GM18511 (cell line): ENCODE measurements at regions not wholly inside any gene's neighbourhood (a gene's known extent, or its start where the extent isn't known, plus 50 kb on each side); places are given as distances from the start of the nearest gene placed in this dataset.

Source experiments
- ATAC-seq: cut with Tn5 transposase; IDR thresholded peaks from one replicate; pipeline ENCODE4 v1.9.1; 2021; ENCODE audit warnings: mild to moderate bottlenecking, moderate library complexity; ENCODE audit not compliant: unreplicated experiment

GRCh38 chr9:99513441-99514112 is 291.5 kb downstream of the SEC61B start:
- ATAC-seq = peak; percentile 69

GRCh38 chr9:99515093-99515492 is 293.0 kb downstream of the SEC61B start:
- peak; percentile 61 for ATAC-seq

GRCh38 chr9:99515895-99516656 is 294.0 kb downstream of the SEC61B start:
- ATAC-seq = no peak

- ATAC-seq = no peak
Observed at GRCh38 chr9:99516657-99517049, 294.6 kb downstream of the SEC61B start.

DNA sequence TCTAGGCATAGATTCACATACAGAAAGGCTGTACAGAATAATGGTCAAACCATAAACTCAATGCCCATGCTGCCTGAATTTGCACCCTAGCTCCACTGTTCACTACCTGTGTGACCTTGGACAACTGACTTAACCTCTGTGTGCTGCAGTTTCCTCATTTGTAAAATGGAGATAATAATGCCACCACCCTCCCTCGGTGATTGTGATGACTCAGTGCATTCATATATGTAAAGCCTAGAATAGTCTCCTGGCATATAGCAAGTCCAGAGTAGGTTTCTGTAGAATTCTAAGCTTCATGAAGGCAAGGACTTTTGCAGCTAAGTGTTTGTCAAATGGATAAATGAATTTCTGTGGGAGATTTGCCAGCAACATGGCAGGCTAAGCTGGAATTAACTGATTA is 297.8 kb upstream of the NR4A3 start:
- ATAC-seq = no peak

DNA sequence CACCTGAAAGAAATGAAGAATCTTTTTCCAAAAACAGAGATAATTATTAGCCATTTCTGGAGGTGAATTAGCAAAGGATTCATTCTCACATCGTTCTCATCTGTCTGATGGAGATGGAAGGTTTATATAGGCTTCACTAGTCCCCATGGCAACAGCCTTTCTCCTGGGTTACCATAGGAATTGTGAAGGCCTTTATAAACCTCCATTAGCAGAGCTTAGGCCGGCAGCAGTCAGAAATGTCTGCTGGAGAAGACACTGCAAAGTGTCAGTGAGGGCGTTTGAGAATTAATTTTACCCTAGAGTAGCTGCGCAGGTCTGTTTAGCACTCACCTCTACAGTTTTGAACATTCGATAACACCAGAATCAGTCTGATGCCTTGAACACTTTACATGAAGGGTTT is 290.4 kb upstream of the NR4A3 start:
- ATAC-seq = no peak

DNA sequence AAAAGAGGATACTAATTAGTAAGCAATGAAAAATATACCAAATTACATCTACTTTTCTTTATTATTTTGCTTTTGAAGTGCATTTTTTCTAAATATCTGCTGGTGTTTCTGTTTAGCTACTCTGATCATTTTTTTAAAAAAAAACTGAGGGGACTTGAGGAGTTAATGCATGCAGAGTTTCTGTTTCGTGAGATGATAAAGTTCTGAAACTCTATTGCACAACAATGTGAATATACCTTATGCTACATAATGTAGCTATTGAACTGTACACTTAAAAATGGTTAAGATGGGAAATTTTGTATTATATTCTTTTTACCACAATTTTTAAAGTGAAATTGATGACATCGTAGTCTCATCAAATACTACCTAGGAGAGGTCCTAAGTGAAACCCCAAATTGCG is 288.3 kb upstream of the NR4A3 start:
- ATAC-seq = no peak

DNA sequence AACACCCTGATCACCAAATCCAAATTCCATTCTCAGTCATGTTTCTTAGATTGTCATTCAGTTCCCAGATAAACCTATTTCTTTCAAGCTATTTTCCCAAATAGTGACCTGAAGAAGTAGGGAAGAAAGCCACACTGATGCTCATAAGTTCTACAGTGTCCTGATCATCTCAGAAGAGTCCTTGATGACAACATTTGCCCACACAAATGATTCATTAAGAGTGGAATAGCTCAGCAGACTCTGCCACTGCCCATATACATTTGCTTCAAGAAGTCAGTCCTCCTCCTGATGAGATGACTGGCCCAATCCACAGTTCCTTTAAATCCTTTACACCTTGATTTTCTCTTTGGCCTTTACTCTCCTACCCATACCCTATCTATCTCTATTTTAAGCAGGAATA is 283.7 kb upstream of the NR4A3 start:
- no peak for ATAC-seq

GRCh38 chr9:99544526-99544925 is 277.2 kb upstream of the NR4A3 start:
- ATAC-seq = no peak

DNA sequence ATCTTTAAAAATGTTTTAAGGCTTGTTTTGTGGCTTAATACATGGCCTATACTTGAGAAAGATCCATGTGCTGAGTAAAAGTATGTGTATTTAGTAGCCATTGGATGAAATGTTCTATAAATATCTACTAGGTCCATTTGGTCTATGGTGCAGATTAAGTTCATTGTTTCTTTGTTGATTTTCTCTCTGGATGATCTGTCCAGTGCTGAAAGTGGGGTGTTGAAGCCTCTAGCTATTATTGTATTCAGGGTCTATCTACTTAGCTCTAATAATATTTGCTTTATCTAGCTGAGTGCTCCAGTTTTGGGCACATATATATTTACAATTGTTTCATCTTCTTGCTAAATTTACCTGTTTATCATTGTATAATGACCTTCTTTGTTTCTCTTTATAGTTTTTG is 272.2 kb upstream of the NR4A3 start:
- no peak for ATAC-seq

DNA sequence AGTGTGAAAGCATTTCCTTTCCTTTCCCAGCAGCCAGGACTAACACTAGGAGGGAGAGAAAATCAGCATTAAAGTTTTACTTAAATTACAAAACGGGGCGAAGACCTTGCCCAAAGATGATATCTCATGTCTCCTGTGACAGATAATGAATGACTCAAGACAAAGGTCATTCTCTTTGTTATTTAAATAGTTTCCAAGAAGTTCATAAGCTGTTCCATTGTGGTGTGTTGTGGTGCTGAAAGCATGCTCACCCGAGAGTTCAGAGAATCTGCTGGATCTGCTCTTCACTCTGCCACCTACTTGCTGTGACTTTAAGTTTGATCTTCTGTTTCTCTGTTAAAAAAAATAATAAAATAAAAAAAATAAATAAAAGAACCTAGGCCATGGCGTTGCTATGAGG is 265.9 kb upstream of the NR4A3 start:
- no peak for ATAC-seq

GRCh38 chr9:99556998-99557397 is 264.7 kb upstream of the NR4A3 start:
- ATAC-seq = no peak

DNA sequence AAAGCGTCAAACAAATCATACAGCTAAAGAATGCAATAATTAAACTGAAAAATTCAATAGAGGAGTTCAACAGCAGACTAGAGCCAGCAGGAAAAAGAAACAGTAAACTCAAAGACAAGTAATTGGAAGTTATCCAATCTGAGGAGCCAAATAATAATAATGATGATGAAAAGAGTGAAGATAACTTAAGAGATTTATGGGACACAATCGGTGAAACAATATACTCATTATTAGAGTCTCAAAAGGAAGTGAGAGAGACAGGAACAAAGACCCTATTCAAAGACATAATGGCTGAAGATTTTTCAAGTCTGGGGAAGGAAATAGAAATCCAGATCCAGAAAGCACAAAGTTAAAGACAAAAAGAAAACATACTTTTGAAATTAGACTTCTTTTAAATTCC is 263.9 kb upstream of the NR4A3 start:
- no peak for ATAC-seq

GRCh38 chr9:99559776-99560175 is 261.9 kb upstream of the NR4A3 start:
- ATAC-seq = no peak

DNA sequence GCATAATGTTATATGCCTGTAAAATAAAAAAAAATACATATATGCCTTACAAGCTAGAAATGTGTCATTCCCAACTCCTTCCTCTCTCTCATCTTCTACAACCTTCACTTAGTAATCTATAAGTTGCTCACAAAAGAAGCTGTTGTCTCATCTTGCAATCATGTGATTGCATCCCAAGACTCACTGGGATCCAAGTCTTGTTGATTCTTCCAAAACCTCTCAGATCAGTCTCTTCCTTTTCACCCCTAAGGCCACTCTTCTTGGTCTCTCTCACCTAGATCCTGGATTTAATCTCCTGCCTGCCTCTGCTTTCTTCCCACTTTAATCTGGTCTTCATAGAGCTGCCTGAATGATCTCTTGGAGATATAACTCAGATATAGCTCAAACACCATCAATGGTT is 261.1 kb upstream of the NR4A3 start:
- no peak for ATAC-seq

DNA sequence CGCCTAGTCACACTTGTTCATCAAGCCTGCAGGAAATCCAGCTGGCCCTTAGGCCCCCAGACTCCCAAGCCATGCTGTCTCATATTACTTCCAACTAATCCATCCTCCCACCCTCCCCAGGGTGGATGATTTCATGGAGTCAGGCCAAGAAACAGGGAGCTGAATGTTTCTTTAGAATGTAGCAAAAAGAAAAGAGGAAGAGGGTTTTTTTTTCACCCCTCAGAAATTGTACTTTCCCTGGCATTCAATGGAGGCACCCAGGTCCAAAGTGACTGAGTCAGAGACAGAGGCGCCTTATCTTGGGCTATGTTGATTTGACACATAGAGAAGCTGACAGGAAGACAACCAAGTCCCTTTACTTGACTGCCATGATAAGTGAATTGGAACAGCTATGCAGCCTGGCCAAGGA is 260.2 kb upstream of the NR4A3 start:
- no peak for ATAC-seq

GRCh38 chr9:99561961-99562565 is 259.6 kb upstream of the NR4A3 start:
- ATAC-seq = no peak

DNA sequence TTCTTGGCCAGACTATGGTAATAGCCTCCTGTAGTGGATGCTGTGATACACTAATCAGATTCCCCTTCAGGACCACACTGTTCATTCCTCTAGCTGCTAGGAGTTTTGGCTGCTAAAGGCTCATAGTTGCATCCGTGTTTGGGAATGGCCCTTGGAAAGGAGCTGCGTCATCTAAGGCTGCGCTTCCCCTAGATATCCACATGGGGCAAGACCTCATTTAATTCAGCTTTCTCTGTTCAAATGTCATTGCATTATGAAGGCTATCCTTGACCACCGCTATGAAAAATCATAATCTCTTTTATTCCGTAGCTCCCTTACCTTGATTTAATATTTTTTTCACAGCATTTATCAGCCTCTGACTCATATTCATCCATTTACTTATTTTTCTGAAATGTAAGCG is 258.3 kb upstream of the NR4A3 start:
- no peak for ATAC-seq

DNA sequence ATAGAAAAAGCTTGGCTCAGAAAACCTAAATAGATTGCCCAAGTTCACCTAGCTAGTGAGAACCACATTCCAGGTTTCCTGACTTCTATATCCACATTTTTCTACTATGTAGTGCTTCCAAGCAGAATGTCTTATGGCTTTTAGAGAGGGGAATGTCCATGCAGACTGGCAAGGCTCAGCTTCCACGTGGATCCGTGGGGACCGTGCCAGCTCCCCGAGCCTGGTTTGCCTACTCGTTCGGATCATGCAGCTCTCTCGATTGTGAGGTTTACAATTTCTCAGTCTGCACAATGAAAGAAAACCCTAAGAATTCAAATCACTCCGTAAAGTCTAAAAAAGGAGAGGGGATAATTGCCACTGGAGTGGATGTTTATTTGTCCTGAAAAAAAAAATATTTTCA is 256.5 kb upstream of the NR4A3 start:
- no peak for ATAC-seq

DNA sequence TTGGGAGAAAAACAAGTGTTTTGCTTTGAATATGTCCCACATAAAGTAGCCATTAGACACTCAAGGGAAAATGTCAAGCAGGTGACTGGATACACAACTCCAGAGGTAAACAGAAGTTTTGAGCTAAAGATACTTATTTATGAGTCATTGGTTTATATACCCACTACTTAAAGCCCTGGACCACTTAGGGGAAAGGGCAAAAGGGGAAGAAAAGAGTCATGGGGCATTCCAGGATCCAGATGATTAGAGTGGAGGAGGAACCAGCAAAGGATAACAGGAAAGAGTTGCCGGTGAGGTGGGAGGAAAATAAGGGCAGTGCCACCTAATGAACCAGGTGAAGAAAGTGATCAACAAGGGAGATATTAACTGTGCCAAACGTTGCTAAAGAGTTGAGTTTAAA is 254.2 kb upstream of the NR4A3 start:
- ATAC-seq = no peak

DNA sequence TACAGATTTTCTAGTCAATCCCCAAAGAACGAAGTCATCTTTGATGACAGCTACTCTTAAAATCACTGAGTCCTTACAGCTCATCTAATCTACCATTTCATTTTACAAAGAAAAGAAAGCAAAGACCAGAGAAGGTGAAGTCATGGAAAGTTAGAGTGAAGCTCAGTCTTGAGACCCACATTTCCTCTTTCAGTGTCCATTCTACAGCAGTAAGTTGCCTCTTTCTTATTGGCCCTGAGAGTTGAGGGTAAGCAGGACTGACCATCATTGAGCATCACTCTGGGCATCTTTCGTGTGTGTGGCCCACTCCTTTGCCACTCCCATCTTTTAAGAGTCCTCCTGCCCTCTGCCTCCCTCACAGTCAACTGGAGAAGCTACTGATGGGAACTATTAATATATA is 251.8 kb upstream of the NR4A3 start:
- ATAC-seq = no peak

DNA sequence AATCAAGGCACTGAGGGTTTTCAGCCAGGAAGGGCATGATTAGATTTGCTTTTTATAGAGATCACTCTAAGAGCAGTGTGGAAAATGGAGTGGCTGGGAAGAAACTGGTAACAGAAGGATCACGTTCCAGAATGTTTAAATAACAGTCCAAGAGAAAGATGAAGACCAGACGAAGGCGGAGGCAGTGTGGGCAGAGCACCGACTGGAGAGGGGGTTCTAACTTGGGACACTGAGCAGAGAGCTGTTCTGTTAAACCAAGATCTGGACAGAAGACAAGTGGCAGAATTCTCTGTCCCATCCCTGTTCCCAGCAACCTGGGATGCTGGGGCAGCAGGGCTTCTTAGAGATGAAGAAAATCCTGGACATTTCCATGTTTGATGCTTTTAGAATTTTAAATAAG is 249.1 kb upstream of the NR4A3 start:
- no peak for ATAC-seq
